ENCODE measurements at regions not wholly inside any gene's neighbourhood (a gene's known extent, or its start where the extent isn't known, plus 50 kb on each side); places are given as distances from the start of the nearest gene placed in this dataset.

DNA sequence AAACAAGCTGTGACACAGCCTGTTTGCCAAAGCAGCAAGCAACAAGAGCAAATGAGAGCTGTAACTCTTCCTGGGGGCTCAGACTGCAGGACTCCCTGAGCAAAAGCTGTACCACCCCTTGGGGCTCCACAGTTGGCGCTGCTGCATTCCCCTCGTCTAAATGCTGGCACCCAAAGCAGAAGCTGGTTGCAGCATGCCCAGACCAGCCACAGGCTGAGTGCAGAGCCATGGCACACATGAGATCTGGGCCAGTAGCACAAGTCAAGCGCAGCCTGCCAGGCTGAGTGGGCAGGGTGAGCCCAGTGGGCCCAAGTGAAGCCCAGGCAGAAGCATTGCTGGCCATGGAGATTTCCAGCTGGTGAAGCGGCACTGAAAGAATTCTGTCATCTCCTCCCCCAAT is 157.3 kb upstream of the GRAMD2B start:
- no peak for DNase-seq (ENCODE audit: low spot score)
- TF ChIP-seq REST (IDR thresholded peaks at IDR 0.05) (no peak), RXRA (IDR thresholded peaks at IDR 0.05) (no peak), EGR1 (IDR thresholded peaks at IDR 0.05; ENCODE audit: low read depth in 2 of 2) (no peak), MAX (IDR thresholded peaks at IDR 0.05) (no peak), FOXA2 (IDR thresholded peaks at IDR 0.05) (no peak), HNF4A (conservative IDR thresholded peaks at IDR 0.05) (no peak), JUND (IDR thresholded peaks at IDR 0.05) (no peak), SP1 (IDR thresholded peaks at IDR 0.05) (no peak), GABPA (IDR thresholded peaks at IDR 0.05 in 1 of 2, conservative IDR thresholded peaks at IDR 0.05 in 1 of 2) (no peak), NR2F2 (IDR thresholded peaks at IDR 0.05) (no peak), TAF1 (conservative IDR thresholded peaks at IDR 0.05) (no peak), YY1 (IDR thresholded peaks at IDR 0.05) (no peak), HNF4G (IDR thresholded peaks at IDR 0.05) (no peak), RAD21 (IDR thresholded peaks at IDR 0.05) (no peak), FOXA1 (IDR thresholded peaks at IDR 0.05) (no peak)
- TF ChIP-seq, protein P1, sequence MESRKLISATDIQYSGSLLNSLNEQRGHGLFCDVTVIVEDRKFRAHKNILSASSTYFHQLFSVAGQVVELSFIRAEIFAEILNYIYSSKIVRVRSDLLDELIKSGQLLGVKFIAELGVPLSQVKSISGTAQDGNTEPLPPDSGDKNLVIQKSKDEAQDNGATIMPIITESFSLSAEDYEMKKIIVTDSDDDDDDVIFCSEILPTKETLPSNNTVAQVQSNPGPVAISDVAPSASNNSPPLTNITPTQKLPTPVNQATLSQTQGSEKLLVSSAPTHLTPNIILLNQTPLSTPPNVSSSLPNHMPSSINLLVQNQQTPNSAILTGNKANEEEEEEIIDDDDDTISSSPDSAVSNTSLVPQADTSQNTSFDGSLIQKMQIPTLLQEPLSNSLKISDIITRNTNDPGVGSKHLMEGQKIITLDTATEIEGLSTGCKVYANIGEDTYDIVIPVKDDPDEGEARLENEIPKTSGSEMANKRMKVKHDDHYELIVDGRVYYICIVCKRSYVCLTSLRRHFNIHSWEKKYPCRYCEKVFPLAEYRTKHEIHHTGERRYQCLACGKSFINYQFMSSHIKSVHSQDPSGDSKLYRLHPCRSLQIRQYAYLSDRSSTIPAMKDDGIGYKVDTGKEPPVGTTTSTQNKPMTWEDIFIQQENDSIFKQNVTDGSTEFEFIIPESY (IDR thresholded peaks at IDR 0.05): no peak
- TF ChIP-seq, protein P2, sequence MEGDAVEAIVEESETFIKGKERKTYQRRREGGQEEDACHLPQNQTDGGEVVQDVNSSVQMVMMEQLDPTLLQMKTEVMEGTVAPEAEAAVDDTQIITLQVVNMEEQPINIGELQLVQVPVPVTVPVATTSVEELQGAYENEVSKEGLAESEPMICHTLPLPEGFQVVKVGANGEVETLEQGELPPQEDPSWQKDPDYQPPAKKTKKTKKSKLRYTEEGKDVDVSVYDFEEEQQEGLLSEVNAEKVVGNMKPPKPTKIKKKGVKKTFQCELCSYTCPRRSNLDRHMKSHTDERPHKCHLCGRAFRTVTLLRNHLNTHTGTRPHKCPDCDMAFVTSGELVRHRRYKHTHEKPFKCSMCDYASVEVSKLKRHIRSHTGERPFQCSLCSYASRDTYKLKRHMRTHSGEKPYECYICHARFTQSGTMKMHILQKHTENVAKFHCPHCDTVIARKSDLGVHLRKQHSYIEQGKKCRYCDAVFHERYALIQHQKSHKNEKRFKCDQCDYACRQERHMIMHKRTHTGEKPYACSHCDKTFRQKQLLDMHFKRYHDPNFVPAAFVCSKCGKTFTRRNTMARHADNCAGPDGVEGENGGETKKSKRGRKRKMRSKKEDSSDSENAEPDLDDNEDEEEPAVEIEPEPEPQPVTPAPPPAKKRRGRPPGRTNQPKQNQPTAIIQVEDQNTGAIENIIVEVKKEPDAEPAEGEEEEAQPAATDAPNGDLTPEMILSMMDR (IDR thresholded peaks at IDR 0.05; ENCODE audit: low read depth, low read length, missing input control): no peak
- TF ChIP-seq, protein P3, sequence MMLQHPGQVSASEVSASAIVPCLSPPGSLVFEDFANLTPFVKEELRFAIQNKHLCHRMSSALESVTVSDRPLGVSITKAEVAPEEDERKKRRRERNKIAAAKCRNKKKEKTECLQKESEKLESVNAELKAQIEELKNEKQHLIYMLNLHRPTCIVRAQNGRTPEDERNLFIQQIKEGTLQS (IDR thresholded peaks at IDR 0.05): no peak
- WGBS: 70% methylated on average over 4 of the region's 4 CpGs
- H3K27me3 ChIP-seq (ENCODE audit: control insufficient read depth in 4 of 4, insufficient read depth in 4 of 4, low read length in 3 of 4): no peaks in the 10 kb centered on the region
- H3K9ac ChIP-seq (ENCODE audit: low read depth in 1 of 2, low read length in 2 of 2): no peak overlapping the region
- H3K4me1 ChIP-seq (ENCODE audit: control insufficient read depth in 4 of 4, insufficient read depth in 4 of 4, low read length in 3 of 4): no peaks in the 10 kb centered on the region
- H3K36me3 ChIP-seq (ENCODE audit: control insufficient read depth in 4 of 4, insufficient read depth in 3 of 4, low read depth in 1 of 4, low read length in 3 of 4): no peaks in the 10 kb centered on the region
- no peak overlapping the region for H3K4me3 ChIP-seq (ENCODE audit: low read depth in 1 of 3, low read length in 3 of 3)
- H3K9me3 ChIP-seq (ENCODE audit: control insufficient read depth in 4 of 4, low read length in 3 of 4): no peaks in the 10 kb centered on the region
- no peak overlapping the region for H3K27ac ChIP-seq (ENCODE audit: low read depth in 1 of 2, low read length in 2 of 2)

Measured in liver (tissue), 8 donors.